PC-9 (cell line): ENCODE measurements at regions not wholly inside any gene's neighbourhood (a gene's known extent, or its start where the extent isn't known, plus 50 kb on each side); places are given as distances from the start of the nearest gene placed in this dataset.

Experiments
- CTCF ChIP-seq: fragments of 200-600 bp; sonication (generic); conservative IDR thresholded peaks from 2 replicates; pipeline ENCODE4 v1.6.1; 2017; ENCODE audit warnings: mixed run types, antibody characterized with exemption, mild to moderate bottlenecking, moderate library complexity
- EZH2 ChIP-seq: fragments of 200-600 bp; sonication (generic); IDR thresholded peaks from 2 replicates; pipeline ENCODE4 v1.8.0; 2017; ENCODE audit warnings: antibody characterized with exemption, low read depth

GRCh38 chr11:28536504-28537267, 428.5 kb downstream of the METTL15 start:
- TF ChIP-seq CTCF (no peak), EZH2 (no peak)
